ENCODE measurements at regions not wholly inside any gene's neighbourhood (a gene's known extent, or its start where the extent isn't known, plus 50 kb on each side); places are given as distances from the start of the nearest gene placed in this dataset.

DNA sequence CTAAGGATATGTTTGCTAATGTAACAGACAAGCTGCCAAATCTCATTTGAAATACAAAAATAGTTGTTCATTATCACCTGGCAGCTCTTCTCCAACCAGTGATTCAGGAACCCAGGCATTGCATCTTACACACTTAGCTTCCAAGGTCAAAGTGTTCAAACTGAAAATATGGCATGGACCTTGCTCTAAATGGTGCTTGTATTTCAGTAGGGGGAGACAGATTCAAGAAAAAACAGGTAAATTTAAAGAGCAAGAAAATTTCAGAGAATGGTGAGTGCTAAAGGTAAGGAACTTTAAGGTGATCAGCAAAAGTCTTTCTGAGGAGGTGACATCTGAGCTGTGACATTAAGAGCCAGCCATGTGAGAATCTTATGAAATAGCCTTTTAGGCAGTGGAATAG lies 82.8 kb upstream of the E2F8 start:
- Histone ChIP-seq H3K4me2 (ENCODE audit: low read length) (no peak overlapping the region), H3K27ac (ENCODE audit: low read length) (no peak overlapping the region), H3K36me3 (ENCODE audit: insufficient read depth, low read length) (no peaks in the 10 kb centered on the region), H4K20me1 (ENCODE audit: insufficient read depth) (no peaks in the 10 kb centered on the region), H3K9me3 (ENCODE audit: low read length) (no peaks in the 10 kb centered on the region), H3K9ac (ENCODE audit: low read length) (no peak overlapping the region), H3K27me3 (ENCODE audit: insufficient read depth, low read depth, low read length) (no peaks in the 10 kb centered on the region), H3K4me3 (ENCODE audit: low read length) (no peak overlapping the region), H3F3A (ENCODE audit: insufficient read depth, low read length, poor library complexity, severe bottlenecking) (no peaks in the 10 kb centered on the region), H3K9me2 (ENCODE audit: insufficient read depth, low read length) (no peaks in the 10 kb centered on the region), H2AFZ (ENCODE audit: low read depth, low read length) (no peak overlapping the region), H3K79me2 (replicated peaks; ENCODE audit: insufficient read depth, low read length) (no peaks in the 10 kb centered on the region)
- no peak for TF ChIP-seq EZH2 (IDR thresholded peaks at IDR 0.05; ENCODE audit: borderline replicate concordance, insufficient read depth, low read length, poor library complexity, severe bottlenecking)
- TF ChIP-seq TAF1 (IDR thresholded peaks at IDR 0.05; ENCODE audit: low read depth), result no peak
- TF ChIP-seq EP300 (conservative IDR thresholded peaks at IDR 0.05; ENCODE audit: poor library complexity, severe bottlenecking), result no peak
- no peak for TF ChIP-seq MXI1 (conservative IDR thresholded peaks at IDR 0.05; ENCODE audit: poor library complexity, severe bottlenecking)
- no peak for TF ChIP-seq REST (IDR thresholded peaks at IDR 0.05; ENCODE audit: borderline replicate concordance)
- TF ChIP-seq POLR2AphosphoS5 (IDR thresholded peaks at IDR 0.05), result no peak
- no peak for TF ChIP-seq RAD21 (conservative IDR thresholded peaks at IDR 0.05)
- no peak for TF ChIP-seq SMC3 (conservative IDR thresholded peaks at IDR 0.05; ENCODE audit: poor library complexity)

DNA sequence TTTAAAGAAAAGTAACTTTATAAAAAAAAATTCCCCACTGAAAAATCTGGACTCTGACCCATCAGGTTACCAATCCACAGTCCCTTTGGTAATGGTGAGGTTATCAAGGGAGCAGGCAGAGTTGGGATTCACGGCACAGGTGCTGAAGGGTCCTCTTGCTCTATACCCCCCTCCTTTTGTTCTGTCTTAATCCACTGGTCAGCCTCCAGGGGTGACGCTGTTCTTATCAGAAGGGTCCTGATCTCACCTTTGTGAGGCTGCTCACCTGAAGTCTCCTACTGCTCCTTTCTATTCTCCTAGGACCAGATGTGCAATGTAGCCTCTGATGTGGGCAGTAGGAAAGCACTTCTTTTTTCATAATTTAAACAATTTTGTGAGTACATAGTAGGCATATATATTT lies 80.6 kb upstream of the E2F8 start:
- H3K36me3 ChIP-seq (ENCODE audit: insufficient read depth, low read length), result no peaks in the 10 kb centered on the region

More for the DNA sequence above, 80.6 kb upstream of the E2F8 start:
- Histone ChIP-seq H3K9me3 (ENCODE audit: low read length) (no peaks in the 10 kb centered on the region), H3K9ac (ENCODE audit: low read length) (no peak overlapping the region), H3K9me2 (ENCODE audit: insufficient read depth, low read length) (no peaks in the 10 kb centered on the region), H3K4me3 (ENCODE audit: low read length) (no peak overlapping the region), H3K79me2 (replicated peaks; ENCODE audit: insufficient read depth, low read length) (no peaks in the 10 kb centered on the region), H3F3A (ENCODE audit: insufficient read depth, low read length, poor library complexity, severe bottlenecking) (no peaks in the 10 kb centered on the region), H3K4me2 (ENCODE audit: low read length) (no peak overlapping the region), H3K27me3 (ENCODE audit: insufficient read depth, low read depth, low read length) (no peaks in the 10 kb centered on the region), H2AFZ (ENCODE audit: low read depth, low read length) (no peak overlapping the region), H4K20me1 (ENCODE audit: insufficient read depth) (no peaks in the 10 kb centered on the region), H3K27ac (ENCODE audit: low read length) (no peak overlapping the region)
- TF ChIP-seq EZH2 (IDR thresholded peaks at IDR 0.05; ENCODE audit: borderline replicate concordance, insufficient read depth, low read length, poor library complexity, severe bottlenecking) (no peak), SMC3 (conservative IDR thresholded peaks at IDR 0.05; ENCODE audit: poor library complexity) (no peak), RAD21 (conservative IDR thresholded peaks at IDR 0.05) (no peak), TAF1 (IDR thresholded peaks at IDR 0.05; ENCODE audit: low read depth) (no peak), EP300 (conservative IDR thresholded peaks at IDR 0.05; ENCODE audit: poor library complexity, severe bottlenecking) (no peak), REST (IDR thresholded peaks at IDR 0.05; ENCODE audit: borderline replicate concordance) (no peak), CTCF (IDR thresholded peaks at IDR 0.05; ENCODE audit: poor library complexity, severe bottlenecking) (no peak), MXI1 (conservative IDR thresholded peaks at IDR 0.05; ENCODE audit: poor library complexity, severe bottlenecking) (no peak), POLR2AphosphoS5 (IDR thresholded peaks at IDR 0.05) (no peak)

All from neural cell (in vitro differentiated cells).